Trophoblast cell (in vitro differentiated cells and primary cell): ENCODE measurements at regions not wholly inside any gene's neighbourhood (a gene's known extent, or its start where the extent isn't known, plus 50 kb on each side); places are given as distances from the start of the nearest gene placed in this dataset.

Experiments
- DNase-seq, 2 donors: peaks; one replicate each; pipeline ENCODE4 v3.0.0-alpha.2; 2016
- H2AFZ ChIP-seq: 2 replicates; pipeline ENCODE4 v1.6.1; 2013; ENCODE audit warnings: low read length, moderate library complexity, mild to moderate bottlenecking; ENCODE audit not compliant: insufficient read depth, poor library complexity
- H2AK5ac ChIP-seq: 2 replicates; pipeline ENCODE4 v1.6.1; 2013; ENCODE audit warnings: mild to moderate bottlenecking, low read length
- H2BK120ac ChIP-seq: 2 replicates; pipeline ENCODE4 v1.6.1; 2013; ENCODE audit warnings: low read length, mild to moderate bottlenecking, moderate library complexity; ENCODE audit not compliant: insufficient read depth, poor library complexity
- H2BK12ac ChIP-seq: 2 replicates; pipeline ENCODE4 v1.6.1; 2013; ENCODE audit warnings: mild to moderate bottlenecking, low read length, moderate library complexity
- H2BK5ac ChIP-seq: 2 replicates; pipeline ENCODE4 v1.6.1; 2013; ENCODE audit warnings: low read length, low read depth, moderate library complexity, mild to moderate bottlenecking; ENCODE audit not compliant: poor library complexity
- H3K14ac ChIP-seq: 2 replicates; pipeline ENCODE4 v1.6.1; 2013; ENCODE audit warnings: mild to moderate bottlenecking, low read length
- H3K18ac ChIP-seq: 2 replicates; pipeline ENCODE4 v1.6.1; 2013; ENCODE audit warnings: mild to moderate bottlenecking, low read length
- H3K23ac ChIP-seq: 2 replicates; pipeline ENCODE4 v1.6.1; 2013; ENCODE audit warnings: low read length
- H3K27ac ChIP-seq: 2 replicates; pipeline ENCODE4 v1.5.1; 2013; ENCODE audit warnings: low read depth, mild to moderate bottlenecking, inconsistent platforms, low read length, moderate library complexity
- H3K27me3 ChIP-seq: 2 replicates; pipeline ENCODE4 v1.6.1; 2013; ENCODE audit warnings: inconsistent platforms, mild to moderate bottlenecking, low read length, moderate library complexity; ENCODE audit not compliant: insufficient read depth
- H3K36me3 ChIP-seq, 2 experiments: 1 replicate in 1 of 2; 2 replicates in 1 of 2; pipeline ENCODE4 v1.6.1; 2013; ENCODE audit warnings: low read length in 2 of 2, mild to moderate bottlenecking in 2 of 2, moderate library complexity in 1 of 2; ENCODE audit not compliant: insufficient read depth in 2 of 2, control insufficient read depth in 1 of 2
- H3K4ac ChIP-seq: 2 replicates; pipeline ENCODE4 v1.6.1; 2013; ENCODE audit warnings: low read depth, mild to moderate bottlenecking, low read length, moderate library complexity
- H3K4me1 ChIP-seq, 2 experiments: 1 replicate in 1 of 2; 2 replicates in 1 of 2; pipeline ENCODE4 v1.6.1; 2013; ENCODE audit warnings: low read length in 2 of 2, mild to moderate bottlenecking in 2 of 2, moderate library complexity in 1 of 2; ENCODE audit not compliant: insufficient read depth in 2 of 2, control insufficient read depth in 1 of 2
- H3K4me2 ChIP-seq: 2 replicates; pipeline ENCODE4 v1.6.1; 2013; ENCODE audit warnings: inconsistent platforms, mild to moderate bottlenecking, low read length, moderate library complexity
- H3K4me3 ChIP-seq: 2 replicates; pipeline ENCODE4 v1.5.1; 2013; ENCODE audit warnings: mild to moderate bottlenecking, low read depth, low read length, inconsistent platforms
- H3K79me1 ChIP-seq: one replicate; pipeline ENCODE4 v1.6.1; 2013; ENCODE audit warnings: low read length
- H3K79me2 ChIP-seq: 2 replicates; pipeline ENCODE4 v1.6.1; 2013; ENCODE audit warnings: low read length, mild to moderate bottlenecking; ENCODE audit not compliant: control insufficient read depth, insufficient read depth, poor library complexity
- H3K9ac ChIP-seq: 2 replicates; pipeline ENCODE4 v1.6.1; 2013; ENCODE audit warnings: mild to moderate bottlenecking, low read length
- H3K9me3 ChIP-seq: 2 replicates; pipeline ENCODE4 v1.6.1; 2013; ENCODE audit warnings: low read depth, mild to moderate bottlenecking, control low read depth, inconsistent platforms, low read length; ENCODE audit not compliant: insufficient read depth
- H4K12ac ChIP-seq: 2 replicates; pipeline ENCODE4 v1.6.1; 2013; ENCODE audit warnings: low read depth, mild to moderate bottlenecking, low read length, moderate library complexity
- H4K8ac ChIP-seq: 2 replicates; pipeline ENCODE4 v1.6.1; 2013; ENCODE audit warnings: low read depth, mild to moderate bottlenecking, low read length, moderate library complexity
- H4K91ac ChIP-seq: one replicate; pipeline ENCODE4 v1.6.1; 2013; ENCODE audit warnings: low read depth, mild to moderate bottlenecking, low read length, moderate library complexity
- WGBS: extraction: QIAGEN DNeasy Blood & Tissue Kit; methylation state at CpG from one replicate; pipeline ENCODE4 v1.1.7; 2013; ENCODE audit warnings: missing lambda C conversion rate; ENCODE audit not compliant: insufficient read length, insufficient coverage; ENCODE audit errors: extremely low coverage; 5-methylcytosine and 5-hydroxymethylcytosine counted together

- H3K27me3 ChIP-seq, result no peaks in the 10 kb centered on the region
- no peaks in the 10 kb centered on the region for H3K4me1 ChIP-seq
- H3K9me3 ChIP-seq, result no peaks in the 10 kb centered on the region
- no peak overlapping the region for H2BK12ac ChIP-seq
- no peak overlapping the region for H3K4me2 ChIP-seq
- no peak overlapping the region for H3K27ac ChIP-seq
- no peak for DNase-seq
- no peak overlapping the region for H3K18ac ChIP-seq
- H3K4me3 ChIP-seq, result no peak overlapping the region
- H3K23ac ChIP-seq, result no peak overlapping the region
- no peak overlapping the region for H3K9ac ChIP-seq
- H3K79me1 ChIP-seq, result no peaks in the 10 kb centered on the region
- no peak overlapping the region for H4K91ac ChIP-seq
- H2BK120ac ChIP-seq, result no peak overlapping the region
- no peaks in the 10 kb centered on the region for H3K79me2 ChIP-seq
- H2AK5ac ChIP-seq, result no peak overlapping the region
- no peak overlapping the region for H3K4ac ChIP-seq
- no peak overlapping the region for H2AFZ ChIP-seq
- H2BK5ac ChIP-seq, result no peak overlapping the region
- no peaks in the 10 kb centered on the region for H3K36me3 ChIP-seq
- no peak overlapping the region for H3K14ac ChIP-seq
- no peak overlapping the region for H4K12ac ChIP-seq
- H4K8ac ChIP-seq, result no peak overlapping the region
Measured at GRCh38 chr3:1954632-1955031, 144.0 kb upstream of the CNTN4 start.

GRCh38 chr3:1955170-1955569 lies 143.5 kb upstream of the CNTN4 start:
- Histone ChIP-seq H3K9ac (no peak overlapping the region), H3K4me3 (no peak overlapping the region), H4K12ac (no peak overlapping the region), H3K4me2 (no peak overlapping the region), H3K14ac (no peak overlapping the region), H3K4me1 (no peaks in the 10 kb centered on the region), H2AFZ (no peak overlapping the region), H3K18ac (no peak overlapping the region), H2BK5ac (no peak overlapping the region), H3K9me3 (no peaks in the 10 kb centered on the region), H2BK12ac (no peak overlapping the region), H3K23ac (no peak overlapping the region), H2AK5ac (no peak overlapping the region), H3K79me1 (no peaks in the 10 kb centered on the region), H3K79me2 (no peaks in the 10 kb centered on the region), H4K91ac (no peak overlapping the region), H2BK120ac (no peak overlapping the region), H3K27me3 (no peaks in the 10 kb centered on the region), H3K36me3 (no peaks in the 10 kb centered on the region), H3K4ac (no peak overlapping the region), H4K8ac (no peak overlapping the region), H3K27ac (no peak overlapping the region)
- no peak for DNase-seq
- WGBS, result no CpG with 5 or more reads among the region's 1 CpG

GRCh38 chr3:1955750-1956149 lies 142.9 kb upstream of the CNTN4 start:
- no CpG with 5 or more reads among the region's 3 CpGs for WGBS
- Histone ChIP-seq H2BK5ac (no peak overlapping the region), H2AK5ac (no peak overlapping the region), H4K91ac (no peak overlapping the region), H3K36me3 (no peaks in the 10 kb centered on the region), H3K79me2 (no peaks in the 10 kb centered on the region), H3K4ac (no peak overlapping the region), H2AFZ (no peak overlapping the region), H3K79me1 (no peaks in the 10 kb centered on the region), H4K8ac (no peak overlapping the region), H3K4me2 (no peak overlapping the region), H2BK120ac (no peak overlapping the region), H3K9me3 (no peaks in the 10 kb centered on the region), H3K14ac (no peak overlapping the region), H3K4me1 (no peaks in the 10 kb centered on the region), H3K9ac (no peak overlapping the region), H2BK12ac (no peak overlapping the region), H3K27ac (no peak overlapping the region), H3K18ac (no peak overlapping the region), H4K12ac (no peak overlapping the region), H3K27me3 (no peaks in the 10 kb centered on the region), H3K23ac (no peak overlapping the region), H3K4me3 (no peak overlapping the region)
- DNase-seq, result no peak

GRCh38 chr3:1960506-1960905 lies 138.2 kb upstream of the CNTN4 start:
- H3K36me3 ChIP-seq, result no peaks in the 10 kb centered on the region
- no peaks in the 10 kb centered on the region for H3K4me1 ChIP-seq
- H3K4ac ChIP-seq, result no peak overlapping the region
- no peak overlapping the region for H2BK5ac ChIP-seq
- no peak overlapping the region for H3K27ac ChIP-seq
- no peak overlapping the region for H2AFZ ChIP-seq
- no peaks in the 10 kb centered on the region for H3K27me3 ChIP-seq
- no peak overlapping the region for H3K4me2 ChIP-seq
- no peak for DNase-seq
- H3K14ac ChIP-seq, result no peak overlapping the region
- no peak overlapping the region for H3K9ac ChIP-seq
- WGBS, result no CpG with 5 or more reads among the region's 3 CpGs
- no peak overlapping the region for H2BK120ac ChIP-seq
- no peak overlapping the region for H4K8ac ChIP-seq
- H3K9me3 ChIP-seq, result no peaks in the 10 kb centered on the region
- no peaks in the 10 kb centered on the region for H3K79me2 ChIP-seq
- no peak overlapping the region for H4K12ac ChIP-seq
- no peak overlapping the region for H2BK12ac ChIP-seq
- H3K4me3 ChIP-seq, result no peak overlapping the region
- H3K79me1 ChIP-seq, result no peaks in the 10 kb centered on the region
- no peak overlapping the region for H2AK5ac ChIP-seq
- no peak overlapping the region for H3K23ac ChIP-seq
- H3K18ac ChIP-seq, result no peak overlapping the region
- no peak overlapping the region for H4K91ac ChIP-seq
